Embryonic facial prominence (tissue), 1 donor: ENCODE measurements at regions not wholly inside any gene's neighbourhood (a gene's known extent, or its start where the extent isn't known, plus 50 kb on each side); places are given as distances from the start of the nearest gene placed in this dataset.

Source experiments
- DNase-seq: peaks from one replicate; pipeline ENCODE4 v3.0.0-alpha.2; 2016; ENCODE audit errors: extremely low spot score

DNA sequence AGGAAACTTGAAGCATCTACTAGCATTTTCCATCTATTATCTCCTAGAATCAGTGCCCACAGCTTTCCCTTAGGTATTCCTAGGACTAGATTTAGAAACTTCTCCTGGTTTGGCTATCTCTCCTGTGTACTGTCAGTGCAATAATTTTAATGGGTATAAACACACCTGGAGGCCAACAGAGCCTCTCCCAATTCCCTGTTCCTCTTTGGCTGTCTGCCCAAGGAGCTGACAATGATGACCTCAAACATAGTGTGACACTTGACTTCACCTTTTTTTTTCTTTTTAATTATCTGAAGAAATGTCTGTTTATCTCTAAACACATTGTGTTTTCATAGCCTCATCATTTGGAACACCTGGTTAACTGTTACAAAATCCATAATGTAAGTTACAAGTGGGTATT, 754.5 kb upstream of the ALCAM start:
- no peak for DNase-seq

DNA sequence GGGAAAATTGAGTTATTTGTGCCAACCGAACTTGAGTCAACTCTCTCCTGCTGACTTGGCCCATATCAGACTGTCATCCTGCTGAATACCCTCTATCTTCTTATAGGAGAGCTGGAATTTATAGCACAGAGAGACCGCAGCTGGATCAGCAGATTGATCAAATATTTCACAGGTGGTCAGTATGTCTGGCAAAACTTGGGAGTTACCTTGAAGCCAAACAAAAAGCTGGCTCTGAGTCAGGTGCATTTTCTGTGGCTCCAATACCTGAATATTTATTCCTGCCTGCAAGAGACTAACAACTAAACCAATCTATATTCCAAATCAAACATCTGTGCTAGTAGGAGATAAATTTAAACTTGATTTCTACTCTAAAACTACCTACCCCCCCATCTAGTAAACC, 752.1 kb upstream of the ALCAM start:
- DNase-seq: no peak

DNA sequence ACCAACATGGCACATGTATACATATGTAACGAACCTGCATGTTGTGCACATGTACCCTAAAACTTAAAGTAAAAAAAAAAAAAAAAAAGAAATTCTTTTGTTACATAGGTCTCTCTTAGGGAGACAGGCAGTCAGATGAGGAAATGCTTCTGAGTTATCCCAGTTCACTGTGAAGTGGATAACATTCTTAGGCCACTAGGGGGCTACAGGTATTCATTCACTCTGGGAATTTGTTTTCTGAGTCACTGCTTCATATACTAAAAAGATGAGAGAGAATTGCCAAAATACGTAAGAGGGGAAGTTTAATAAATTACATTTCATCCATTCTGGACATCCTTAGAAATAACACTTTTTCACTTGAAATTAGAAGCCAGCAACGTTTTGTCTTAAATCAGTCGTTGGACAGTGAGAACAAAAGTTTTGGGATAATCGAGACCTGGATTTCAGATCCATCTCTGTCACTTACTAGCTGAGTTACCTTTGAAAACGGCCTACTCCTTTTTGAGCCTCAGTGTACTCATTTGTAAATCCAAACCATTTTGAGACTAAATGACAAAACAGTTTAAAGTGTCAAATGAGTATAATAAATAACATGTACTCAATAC, 738.4 kb upstream of the ALCAM start:
- DNase-seq: no peak

DNA sequence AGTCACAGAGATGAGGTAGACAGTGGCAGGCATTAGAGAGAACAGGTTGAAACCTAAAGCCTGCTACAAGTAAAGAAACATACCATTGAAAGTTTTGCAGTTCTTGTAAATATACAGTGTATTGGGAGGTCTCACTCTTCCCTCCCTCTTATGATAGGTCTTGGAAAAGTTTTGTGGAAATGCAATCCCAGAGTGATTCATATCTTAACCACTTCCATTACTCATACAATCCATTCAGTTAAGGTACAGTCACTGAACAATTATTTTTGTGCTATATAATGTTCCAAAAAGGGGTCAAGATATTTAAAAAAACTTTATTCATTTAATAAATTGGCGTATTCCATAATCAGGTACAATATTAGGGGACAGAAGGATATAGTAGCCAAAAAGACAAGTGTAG, 737.7 kb upstream of the ALCAM start:
- DNase-seq: no peak

DNA sequence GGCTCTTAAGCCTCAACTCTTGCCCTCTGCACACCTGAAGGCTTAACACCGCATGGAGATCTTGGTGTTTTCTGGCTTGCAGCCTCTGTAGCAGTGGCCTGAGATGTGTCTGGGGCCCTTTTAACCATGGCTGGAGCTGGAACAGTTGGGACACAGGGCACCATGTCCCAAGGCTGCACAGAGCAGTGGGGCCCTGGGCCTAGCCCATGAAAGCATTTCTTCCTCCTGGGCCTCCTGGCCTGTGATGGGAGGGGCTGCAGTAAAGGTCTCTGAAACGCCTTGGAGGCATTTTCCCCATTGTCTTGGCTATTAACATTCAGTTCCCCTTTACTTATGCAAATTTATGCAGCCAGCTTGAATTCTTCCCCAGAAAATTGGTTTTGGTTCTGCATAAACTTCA, 735.5 kb upstream of the ALCAM start:
- no peak for DNase-seq

DNA sequence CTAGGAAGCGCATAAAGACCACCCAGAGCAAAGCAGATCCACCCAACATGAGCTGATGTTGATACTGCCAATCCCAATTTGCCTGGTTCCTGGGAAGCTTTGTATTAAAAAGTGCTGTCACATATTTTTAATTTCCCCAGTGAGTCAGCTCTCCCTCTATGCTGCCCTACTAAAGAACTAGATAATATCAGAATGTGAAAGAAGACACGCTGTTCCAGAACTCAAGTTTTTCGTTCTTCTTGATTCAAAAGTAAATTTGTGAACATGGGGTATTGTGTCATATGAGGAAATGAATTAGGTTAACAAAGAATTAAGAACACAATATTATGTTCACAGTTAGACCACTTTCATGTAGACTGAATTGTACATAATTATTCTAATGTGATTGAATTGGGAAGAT, 734.2 kb upstream of the ALCAM start:
- no peak for DNase-seq

DNA sequence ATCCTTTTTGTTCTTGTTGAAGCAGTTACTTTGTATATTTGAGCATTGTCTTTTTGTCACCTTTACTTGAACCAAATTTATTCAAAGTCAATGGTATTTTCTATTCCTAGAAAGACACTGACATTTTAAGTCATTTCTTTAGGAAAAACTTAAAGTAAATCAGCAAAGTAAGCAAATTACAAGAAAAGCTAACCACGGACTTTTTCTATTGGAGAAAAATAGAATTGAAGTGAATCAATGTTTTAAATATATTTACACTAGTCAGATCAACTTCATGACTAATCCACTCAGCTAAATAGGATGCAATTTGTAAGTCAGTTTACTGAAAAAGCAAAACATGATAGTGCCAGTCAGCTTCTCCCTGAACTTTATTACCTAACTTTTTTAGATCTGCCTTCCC, 733.8 kb upstream of the ALCAM start:
- no peak for DNase-seq

DNA sequence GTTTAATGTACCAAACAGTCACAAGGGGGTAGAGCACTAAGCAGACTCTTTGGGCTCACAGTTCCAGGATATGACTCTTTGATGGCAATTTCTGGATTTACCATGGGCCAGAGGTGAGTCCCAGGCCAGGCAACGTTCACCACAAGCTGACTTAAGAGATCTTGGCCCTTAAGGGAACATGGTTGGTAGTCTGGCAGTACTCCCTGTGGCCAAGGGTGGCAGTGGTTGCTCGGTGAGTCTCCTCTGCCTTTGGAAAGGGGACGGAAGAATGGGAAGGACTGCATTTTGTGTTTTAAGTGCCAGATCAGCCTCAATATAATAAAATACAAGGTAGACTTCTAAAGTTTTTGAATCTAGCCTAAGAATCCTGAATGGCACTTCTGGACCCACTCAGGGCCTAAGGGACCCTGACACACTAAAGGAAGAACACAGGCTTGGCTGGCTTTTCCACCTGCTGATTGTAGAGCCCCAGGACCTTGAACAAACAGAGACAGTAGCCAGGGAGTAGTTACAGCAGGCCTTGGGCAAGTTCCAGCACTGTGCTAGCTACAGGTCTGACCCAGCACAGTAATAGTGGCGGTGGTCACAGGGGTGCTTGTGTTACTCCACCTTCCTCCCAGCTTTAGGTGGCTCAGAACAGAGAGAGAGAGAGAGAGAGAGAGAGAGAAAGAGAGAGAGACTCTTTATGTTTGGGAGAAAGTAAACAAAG, 730.7 kb upstream of the ALCAM start:
- DNase-seq: no peak

DNA sequence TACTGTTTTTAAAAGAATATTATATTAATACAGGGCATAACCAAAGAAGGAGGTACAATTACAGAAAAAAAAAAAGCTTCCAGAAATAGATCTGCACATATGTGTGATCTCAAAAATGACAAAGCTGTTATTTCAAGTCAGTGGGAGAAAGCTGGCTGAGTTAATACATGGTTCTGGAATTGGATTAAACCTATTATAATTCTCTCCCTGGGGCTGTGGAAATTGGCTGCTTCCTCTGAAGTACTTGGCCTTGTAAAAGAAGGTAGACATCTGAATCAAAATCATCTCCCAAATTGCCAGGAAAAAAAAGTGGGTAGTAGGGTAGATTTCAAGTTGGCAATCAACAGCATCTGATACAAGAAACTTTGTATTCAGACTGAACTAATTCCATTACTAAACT, 723.9 kb upstream of the ALCAM start:
- no peak for DNase-seq

DNA sequence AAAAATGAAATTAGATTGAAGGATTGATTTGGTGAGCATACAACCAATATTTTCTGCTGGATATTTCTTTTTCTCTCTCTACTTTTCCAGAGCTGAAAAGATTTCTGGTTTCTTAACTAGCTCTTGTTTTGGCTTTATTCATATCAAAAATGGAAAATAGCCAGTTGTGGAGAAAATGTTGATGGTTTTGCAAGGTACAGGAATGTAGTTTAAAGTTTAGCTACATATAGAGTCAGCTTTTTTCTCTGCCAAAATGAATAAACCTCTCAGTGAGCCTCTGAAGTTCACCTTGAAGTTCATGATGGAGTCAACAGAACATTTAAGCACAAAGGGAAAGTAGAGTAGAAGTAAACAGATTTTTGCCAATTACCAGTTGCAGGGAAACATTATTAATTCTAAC, 720.5 kb upstream of the ALCAM start:
- no peak for DNase-seq

DNA sequence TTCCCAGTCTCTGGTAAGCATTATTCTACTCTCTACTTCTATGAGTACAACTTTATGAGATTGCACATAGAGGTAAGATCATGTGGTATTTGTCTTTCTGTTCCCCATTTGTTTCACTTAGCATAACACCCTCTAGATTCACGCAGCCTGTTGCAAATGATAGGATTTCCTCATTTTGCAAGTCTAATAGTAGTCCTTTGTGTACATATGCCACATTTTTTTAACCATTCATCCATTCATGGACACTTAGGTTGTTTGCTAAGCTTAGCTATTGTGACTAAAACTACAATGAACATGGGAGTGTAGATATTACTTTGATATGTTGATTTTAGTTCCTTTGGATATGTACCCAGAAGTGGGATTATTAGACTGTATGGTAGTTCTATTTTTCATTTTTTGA, 717.9 kb upstream of the ALCAM start:
- no peak for DNase-seq

DNA sequence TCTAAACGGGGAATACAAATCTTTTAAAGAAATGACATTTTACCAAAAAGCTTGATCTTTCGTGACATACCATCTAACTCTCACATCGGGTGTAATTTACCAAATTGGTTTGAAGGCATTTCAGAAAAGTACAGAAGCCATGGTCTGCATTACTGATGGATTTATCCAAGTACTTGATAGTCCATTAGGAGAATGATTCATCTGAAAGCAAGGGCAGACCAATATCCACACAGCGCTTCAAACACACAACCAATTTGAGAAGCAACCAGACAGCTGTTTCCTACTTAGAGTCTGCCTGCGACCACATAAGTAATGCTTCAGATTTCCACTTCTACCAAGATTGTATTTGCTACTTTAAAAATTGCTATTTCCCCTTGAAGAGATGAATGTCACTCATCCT, 697.6 kb upstream of the ALCAM start:
- DNase-seq: no peak

DNA sequence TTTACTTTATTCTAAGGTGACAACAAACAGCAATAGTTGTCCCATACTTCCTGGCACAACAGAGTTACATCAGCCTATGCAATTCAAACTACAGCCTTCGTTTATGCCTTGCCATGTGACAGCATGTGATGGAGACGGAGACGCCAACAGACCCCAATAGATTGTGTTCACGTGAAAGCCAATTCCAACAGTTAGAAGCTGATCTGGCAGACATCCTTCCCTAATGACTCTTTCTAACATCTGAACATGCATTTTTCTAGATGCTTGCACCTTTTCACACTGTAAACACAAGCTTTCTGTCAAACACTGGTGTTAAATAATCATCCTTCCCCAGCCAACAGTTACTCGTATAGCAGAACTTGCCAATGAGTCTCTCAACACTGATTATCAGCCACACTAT, 694.4 kb upstream of the ALCAM start:
- no peak for DNase-seq

DNA sequence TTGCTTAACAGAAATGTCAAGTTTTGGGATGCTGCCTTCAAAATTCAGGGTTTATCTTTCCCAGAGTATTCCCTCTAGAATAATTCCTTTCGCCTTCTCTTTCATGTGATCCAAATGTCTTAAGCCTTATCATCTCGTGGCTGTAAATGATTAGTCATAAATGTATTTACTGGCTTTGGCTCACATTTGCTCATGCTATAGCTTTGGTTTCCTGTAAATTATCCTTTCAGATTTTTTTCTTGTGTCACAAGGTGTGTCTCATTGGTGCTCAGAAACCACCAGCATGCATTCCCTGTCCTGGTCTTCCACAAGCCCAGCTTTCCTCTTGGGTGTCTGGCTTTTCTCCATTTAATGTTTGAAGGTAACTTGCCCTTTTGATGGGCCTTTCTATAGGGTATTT, 692.7 kb upstream of the ALCAM start:
- no peak for DNase-seq

DNA sequence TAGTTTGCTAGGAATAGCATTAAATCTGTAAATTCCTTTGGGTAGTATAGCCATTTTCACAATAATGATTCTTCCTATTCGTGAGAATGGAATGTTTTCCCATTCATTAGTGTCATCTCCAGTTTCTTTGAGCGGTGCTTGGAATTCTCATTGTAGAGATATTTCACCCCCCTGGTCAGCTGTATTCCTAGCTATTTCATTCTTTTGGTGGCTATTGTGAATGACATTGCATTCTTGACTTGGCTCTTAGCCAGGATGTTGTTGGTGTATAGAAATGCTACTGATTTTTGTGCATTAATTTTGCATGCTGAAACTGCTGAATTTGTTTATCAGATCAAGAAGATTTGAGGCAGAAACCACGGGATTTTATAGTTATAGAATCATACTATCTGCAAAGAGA, 690.5 kb upstream of the ALCAM start:
- no peak for DNase-seq

DNA sequence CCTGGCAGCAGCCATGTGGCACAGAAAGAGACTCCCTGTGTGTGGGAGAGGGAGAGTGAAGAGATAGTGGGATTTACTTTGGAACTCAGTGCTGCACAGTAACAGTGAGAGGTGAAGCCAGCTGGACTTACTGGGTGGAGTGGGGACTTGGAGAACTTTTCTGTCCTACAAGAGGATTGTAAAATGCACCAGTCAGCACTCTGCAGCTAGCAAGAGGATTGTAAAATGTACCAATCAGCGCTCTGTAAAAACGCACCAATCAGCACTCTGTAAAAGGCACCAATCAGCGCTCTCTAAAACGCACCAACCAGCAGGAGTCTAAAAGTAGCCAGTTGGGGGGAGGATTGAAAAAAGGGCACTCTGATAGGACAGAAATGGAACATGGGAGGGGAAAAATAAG, 688.8 kb upstream of the ALCAM start:
- DNase-seq: no peak

DNA sequence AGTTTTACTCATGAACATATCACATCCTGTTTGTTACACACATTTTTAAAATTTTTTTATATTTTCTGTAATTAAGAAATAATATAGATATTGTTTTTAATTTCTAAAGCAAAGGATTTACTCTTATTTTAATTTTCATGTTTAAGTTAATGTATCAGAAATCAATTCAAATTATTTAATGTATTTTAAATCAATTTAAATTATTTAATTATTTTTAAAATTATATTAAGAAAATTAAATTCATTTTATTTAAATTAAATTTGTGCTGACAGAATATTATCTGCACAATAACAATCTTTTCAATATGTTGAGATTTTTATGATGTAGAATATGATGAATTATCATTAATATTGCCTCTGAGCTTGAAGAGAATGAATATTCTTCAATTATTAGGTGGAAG, 681.2 kb upstream of the ALCAM start:
- DNase-seq: no peak

DNA sequence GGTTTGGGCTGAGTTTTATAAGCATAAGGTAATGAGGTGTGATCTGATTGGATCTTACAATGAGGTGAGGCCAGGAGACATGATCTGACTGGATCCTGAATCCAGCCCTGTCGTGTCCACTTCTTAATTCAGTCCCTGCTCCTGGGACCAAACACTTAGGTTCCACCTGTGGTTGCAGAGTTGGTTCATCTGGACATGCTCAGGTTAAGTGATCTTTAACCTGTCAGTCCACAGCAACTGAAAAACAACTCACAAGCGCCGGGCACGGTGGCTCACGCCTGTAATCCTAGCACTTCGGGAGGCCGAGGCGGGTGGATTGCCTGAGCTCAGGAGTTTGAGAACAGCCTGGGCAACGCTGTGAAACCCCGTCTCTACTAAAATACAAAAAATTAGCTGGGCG, 679.3 kb upstream of the ALCAM start:
- no peak for DNase-seq

DNA sequence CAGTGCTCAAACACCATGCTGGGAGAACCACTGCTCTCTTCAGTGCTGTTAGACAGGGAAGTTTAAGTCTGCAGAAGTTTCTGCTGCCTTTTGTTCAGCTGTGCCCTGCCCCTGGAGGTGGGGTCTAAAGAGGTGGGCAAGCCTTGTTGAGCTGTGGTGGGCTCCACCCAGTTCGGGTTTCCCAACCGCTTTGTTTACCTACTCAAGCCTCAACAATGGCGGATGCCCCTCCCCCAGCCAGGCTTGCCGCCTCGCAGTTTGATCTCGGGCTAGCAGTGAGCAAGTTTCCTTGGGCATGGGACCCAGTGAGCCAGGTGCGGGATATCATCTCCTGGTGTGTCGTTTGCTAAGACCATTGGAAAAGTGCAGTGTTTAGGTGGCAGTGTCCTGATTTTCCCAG, 670.2 kb upstream of the ALCAM start:
- no peak for DNase-seq

DNA sequence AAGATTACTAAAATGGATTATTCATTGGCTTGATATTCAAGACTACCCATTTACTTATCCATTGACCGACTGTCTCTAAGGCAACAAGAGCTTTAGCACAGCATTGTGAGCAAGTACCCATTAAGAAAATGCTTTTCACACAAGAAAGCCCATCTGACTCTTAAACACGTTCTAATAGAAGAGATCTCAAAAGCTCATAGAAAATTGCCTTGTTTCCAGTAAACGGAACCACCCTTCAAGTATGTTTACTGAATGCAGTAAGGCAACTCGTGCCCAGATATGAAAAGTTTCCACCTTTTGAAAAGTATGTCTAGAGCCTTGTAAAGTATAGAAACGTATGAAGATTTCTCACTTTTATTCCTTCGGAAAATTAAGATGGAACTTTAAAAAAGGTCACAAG, 655.3 kb upstream of the ALCAM start:
- no peak for DNase-seq

DNA sequence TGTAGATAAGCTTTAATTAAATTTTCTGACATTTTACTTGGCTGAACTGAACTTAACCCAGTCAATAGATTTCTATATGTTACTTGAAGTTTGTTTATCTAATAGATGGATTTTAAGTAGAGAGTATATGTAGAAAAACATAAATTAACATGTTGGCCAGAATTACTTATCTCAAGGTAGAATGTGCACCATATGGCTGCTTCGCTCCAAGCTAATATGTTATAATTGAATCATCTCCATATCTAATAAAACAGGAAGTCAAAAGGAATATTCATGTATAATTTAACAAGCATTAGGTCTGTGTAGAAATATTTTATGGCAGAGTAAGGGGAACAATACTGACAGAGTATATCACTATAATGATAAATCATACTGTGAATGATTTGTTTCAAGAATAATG, 650.7 kb upstream of the ALCAM start:
- no peak for DNase-seq

DNA sequence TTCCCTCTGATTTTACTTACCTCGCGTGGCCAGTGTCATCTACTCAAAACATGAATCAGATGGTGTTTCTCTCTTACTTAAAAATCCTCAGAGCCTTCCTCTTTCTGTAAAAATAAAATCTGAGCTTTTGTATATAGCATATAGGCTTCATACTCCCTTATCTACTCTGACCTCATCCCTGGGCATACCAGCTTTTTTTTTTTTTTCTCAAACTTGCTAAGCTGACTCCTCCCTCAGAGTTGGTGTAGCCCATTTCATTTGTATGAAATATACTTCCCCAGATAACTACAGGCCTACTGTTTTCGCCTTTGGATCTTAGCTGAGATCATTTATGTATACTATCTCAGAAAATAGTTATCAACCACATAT, 648.9 kb upstream of the ALCAM start:
- no peak for DNase-seq

DNA sequence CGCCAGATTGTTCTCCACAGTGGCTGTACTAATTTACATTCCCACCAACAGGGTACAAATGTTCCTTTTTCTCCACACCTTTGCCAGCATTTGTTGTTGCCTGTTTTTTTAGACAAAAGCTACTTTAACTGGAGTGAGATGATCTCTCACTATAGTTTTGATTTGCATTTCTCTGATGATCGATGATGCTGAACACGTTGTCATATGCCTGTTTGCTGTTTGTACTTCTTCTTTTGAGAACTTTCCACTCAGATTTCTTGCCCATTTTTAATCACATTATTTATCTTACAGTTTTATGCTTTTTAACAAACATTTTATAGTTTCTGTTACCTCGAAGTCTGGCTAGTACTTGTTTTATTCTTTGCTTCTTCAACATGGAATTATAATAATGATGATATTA, 643.7 kb upstream of the ALCAM start:
- DNase-seq: no peak

DNA sequence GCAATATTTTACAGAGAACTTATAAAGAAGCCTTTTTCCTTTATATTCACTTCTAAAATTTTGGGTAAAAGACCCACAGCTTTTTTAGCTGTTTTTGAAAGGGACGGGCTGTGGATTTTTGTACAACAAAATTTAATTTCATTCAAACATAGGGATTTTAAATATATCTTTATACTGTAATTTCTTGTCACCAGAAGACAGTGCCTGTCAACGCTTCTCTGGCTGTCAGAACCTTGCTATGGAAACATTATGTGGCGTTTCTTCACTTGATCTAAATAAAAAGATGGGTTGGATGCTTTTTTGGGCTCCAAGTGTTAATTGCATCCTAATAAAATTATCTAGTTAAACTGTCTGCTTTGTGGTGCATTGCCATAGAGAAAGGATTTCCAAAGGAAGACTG, 635.6 kb upstream of the ALCAM start:
- DNase-seq: no peak
